Gastrocnemius medialis (tissue), 4 donors: ENCODE measurements at regions not wholly inside any gene's neighbourhood (a gene's known extent, or its start where the extent isn't known, plus 50 kb on each side); places are given as distances from the start of the nearest gene placed in this dataset.

ENCODE experiments used
- POLR2A ChIP-seq, 2 donors: fragments of 450-650 bp; IDR thresholded peaks; one replicate each; pipeline ENCODE4 v1.6.1; 2017; ENCODE audit warnings: antibody characterized with exemption in 2 of 2, mild to moderate bottlenecking in 2 of 2, moderate library complexity in 2 of 2
- TF ChIP-seq, protein P1 (sequence below), 5 experiments: fragments of 450-650 bp in 3 of 5; fragments of 200-600 bp in 2 of 5; sonication (generic) in 2 of 5; IDR thresholded peaks in 4 of 5; conservative IDR thresholded peaks in 1 of 5; 1 replicate in 4 of 5; 2 replicates in 1 of 5; pipeline ENCODE4 v1.5.1; 2016 to 2019; ENCODE audit warnings: antibody characterized with exemption in 5 of 5, mild to moderate bottlenecking in 3 of 5, moderate library complexity in 3 of 5

DNA sequence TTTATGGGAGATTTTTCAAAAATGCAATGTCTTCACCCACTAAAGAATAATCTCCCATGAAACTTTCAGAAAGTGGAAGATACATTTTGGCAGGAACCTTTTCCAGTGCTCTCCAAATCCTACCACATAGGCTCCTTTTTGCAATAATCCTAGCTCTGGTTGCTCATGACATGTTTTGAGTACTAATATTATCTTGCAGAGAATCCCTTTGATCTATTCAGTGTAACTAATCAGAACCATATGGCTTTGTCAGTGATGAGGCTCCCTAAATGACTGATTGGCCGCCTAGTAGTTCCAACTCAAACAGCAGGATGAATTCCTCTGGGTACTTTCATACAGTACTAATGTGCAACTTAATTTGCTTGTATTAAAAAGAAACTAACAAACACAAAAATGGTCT lies 544.0 kb upstream of the FAM98A start:
- TF ChIP-seq, protein P1, sequence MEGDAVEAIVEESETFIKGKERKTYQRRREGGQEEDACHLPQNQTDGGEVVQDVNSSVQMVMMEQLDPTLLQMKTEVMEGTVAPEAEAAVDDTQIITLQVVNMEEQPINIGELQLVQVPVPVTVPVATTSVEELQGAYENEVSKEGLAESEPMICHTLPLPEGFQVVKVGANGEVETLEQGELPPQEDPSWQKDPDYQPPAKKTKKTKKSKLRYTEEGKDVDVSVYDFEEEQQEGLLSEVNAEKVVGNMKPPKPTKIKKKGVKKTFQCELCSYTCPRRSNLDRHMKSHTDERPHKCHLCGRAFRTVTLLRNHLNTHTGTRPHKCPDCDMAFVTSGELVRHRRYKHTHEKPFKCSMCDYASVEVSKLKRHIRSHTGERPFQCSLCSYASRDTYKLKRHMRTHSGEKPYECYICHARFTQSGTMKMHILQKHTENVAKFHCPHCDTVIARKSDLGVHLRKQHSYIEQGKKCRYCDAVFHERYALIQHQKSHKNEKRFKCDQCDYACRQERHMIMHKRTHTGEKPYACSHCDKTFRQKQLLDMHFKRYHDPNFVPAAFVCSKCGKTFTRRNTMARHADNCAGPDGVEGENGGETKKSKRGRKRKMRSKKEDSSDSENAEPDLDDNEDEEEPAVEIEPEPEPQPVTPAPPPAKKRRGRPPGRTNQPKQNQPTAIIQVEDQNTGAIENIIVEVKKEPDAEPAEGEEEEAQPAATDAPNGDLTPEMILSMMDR (IDR thresholded peaks at IDR 0.05 in 4 of 5, conservative IDR thresholded peaks at IDR 0.05 in 1 of 5) = no peak
- TF ChIP-seq POLR2A (IDR thresholded peaks at IDR 0.05) = no peak
